Calu3 (cell line): ENCODE measurements at regions not wholly inside any gene's neighbourhood (a gene's known extent, or its start where the extent isn't known, plus 50 kb on each side); places are given as distances from the start of the nearest gene placed in this dataset.

Source experiments
- BruUV-seq: library from RNA; stranded (reverse); fragments of 400-500 nt; replicated peaks from 2 replicates; lab custom pipeline; 2021; lab: Mats Ljungman, UMichigan
- CTCF ChIA-PET: fragments of 300-600 bp; sonication (Branson Sonifier 250); formaldehyde crosslinking; loops from one replicate; lab custom pipeline; 2022; ENCODE audit warnings: antibody characterized with exemption; lab: Charles Lee
- DNase-seq: peaks from one replicate; pipeline ENCODE4 v3.0.0; 2022
- H3K27ac Mint-ChIP-seq: one replicate; pipeline ENCODE4 v1.8.0; 2022; ENCODE audit warnings: mixed read lengths; ENCODE audit not compliant: unreplicated experiment
- H3K27me3 Mint-ChIP-seq: one replicate; pipeline ENCODE4 v1.8.0; 2022; ENCODE audit warnings: mixed read lengths; ENCODE audit not compliant: unreplicated experiment
- H3K36me3 Mint-ChIP-seq: one replicate; pipeline ENCODE4 v1.8.0; 2022; ENCODE audit warnings: mild to moderate bottlenecking, moderate library complexity, mixed read lengths; ENCODE audit not compliant: insufficient read depth, unreplicated experiment
- H3K4me1 Mint-ChIP-seq: one replicate; pipeline ENCODE4 v1.8.0; 2022; ENCODE audit warnings: mild to moderate bottlenecking, low read depth, mixed read lengths; ENCODE audit not compliant: unreplicated experiment
- H3K4me3 Mint-ChIP-seq: one replicate; pipeline ENCODE4 v1.8.0; 2022; ENCODE audit warnings: mild to moderate bottlenecking, low read depth, moderate library complexity, mixed read lengths; ENCODE audit not compliant: unreplicated experiment
- H3K9me3 Mint-ChIP-seq: one replicate; pipeline ENCODE4 v1.8.0; 2022; ENCODE audit warnings: low read depth, mixed read lengths; ENCODE audit not compliant: unreplicated experiment
- CTCF ChIP-seq: fragments of 200-600 bp; IDR thresholded peaks from one replicate; pipeline ENCODE4 v1.8.0; 2022; ENCODE audit warnings: antibody characterized with exemption; ENCODE audit not compliant: unreplicated experiment
- intact Hi-C: fragments of 100-400 bp; cut with micrococcal nuclease; formaldehyde crosslinking; loops from one replicate; pipeline ENCODE4 v1.10.0; 2022; ENCODE audit not compliant: unreplicated experiment

- Mint-ChIP-seq H3K27me3 (peaks cover 9% of the 10 kb centered on the region), H3K36me3 (no peaks in the 10 kb centered on the region), H3K4me3 (no peak overlapping the region), H3K27ac (no peak overlapping the region), H3K4me1 (no peaks in the 10 kb centered on the region), H3K9me3 (peaks cover 5% of the 10 kb centered on the region)
- no peak for TF ChIP-seq CTCF
- intact Hi-C loops: no loop called here
- DNase-seq: no peak
- CTCF ChIA-PET: no interaction called here
- BruUV-seq: no TSS peak
Measured at GRCh38 chr1:244758708-244759107, 76.8 kb upstream of the COX20 start.

DNA sequence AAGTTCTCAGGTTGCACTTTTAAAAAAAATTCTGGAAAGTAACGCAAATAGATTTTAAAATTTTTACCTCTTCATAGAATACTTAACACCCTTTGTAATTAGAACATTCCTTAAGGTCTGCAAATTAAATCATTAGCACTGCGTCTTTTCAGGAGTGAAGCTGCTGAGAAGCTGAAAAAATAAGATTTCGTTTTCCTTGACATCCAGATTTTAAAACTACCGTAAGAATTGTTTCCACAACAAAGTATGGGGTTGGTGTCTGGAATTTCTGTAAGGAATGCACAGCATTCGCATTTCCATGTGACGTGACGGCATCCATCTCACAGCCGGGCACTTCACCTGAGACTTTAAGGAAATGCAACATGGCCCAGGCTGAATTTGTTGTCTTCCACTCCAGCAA lies 76.3 kb upstream of the COX20 start:
- H3K4me3 Mint-ChIP-seq: no peak overlapping the region

GRCh38 chr1:244760471-244760870 lies 75.0 kb upstream of the COX20 start:
- Mint-ChIP-seq H3K4me3 (no peak overlapping the region), H3K27me3 (peaks cover 9% of the 10 kb centered on the region), H3K36me3 (no peaks in the 10 kb centered on the region), H3K4me1 (no peaks in the 10 kb centered on the region), H3K27ac (no peak overlapping the region), H3K9me3 (peaks cover 5% of the 10 kb centered on the region)
- CTCF ChIA-PET: interaction anchor here (0.6 kb wide), 2 partner anchors 35 to 152 kb away, joined by 3 to 7 read pairs; no protein-coding TSS in a partner anchor
- no peak for DNase-seq
- no peak for TF ChIP-seq CTCF
- no TSS peak for BruUV-seq
- intact Hi-C loops: no loop called here

More for the DNA sequence above, 76.3 kb upstream of the COX20 start:
- Mint-ChIP-seq H3K36me3 (no peaks in the 10 kb centered on the region), H3K27me3 (peaks cover 9% of the 10 kb centered on the region), H3K27ac (no peak overlapping the region), H3K4me1 (no peaks in the 10 kb centered on the region), H3K9me3 (peaks cover 5% of the 10 kb centered on the region)
- intact Hi-C loops: no loop called here
- no peak for DNase-seq
- no TSS peak for BruUV-seq
- CTCF ChIA-PET: no interaction called here
- TF ChIP-seq CTCF: no peak

DNA sequence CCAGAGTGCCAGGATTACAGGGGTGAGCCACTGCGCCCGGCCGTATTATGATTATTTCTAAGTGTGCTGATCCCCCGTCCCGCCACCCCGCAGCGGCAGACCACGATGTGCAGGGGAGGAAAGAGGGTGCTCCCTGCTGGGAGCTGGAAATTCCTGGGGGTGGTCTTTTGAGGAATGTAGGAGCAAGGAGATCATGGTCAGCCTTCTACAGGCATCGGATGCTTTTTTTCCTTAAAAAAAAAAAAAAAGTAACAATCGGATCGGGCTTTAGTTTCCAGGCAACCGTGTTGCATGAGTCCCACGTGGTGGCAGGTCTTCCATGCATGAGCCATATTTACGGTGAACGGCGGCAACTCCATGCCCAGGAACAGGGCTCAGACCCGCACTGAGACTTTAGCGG lies 74.2 kb upstream of the COX20 start:
- intact Hi-C loops: no loop called here
- no TSS peak for BruUV-seq
- Mint-ChIP-seq H3K36me3 (no peaks in the 10 kb centered on the region), H3K4me1 (no peaks in the 10 kb centered on the region), H3K4me3 (no peak overlapping the region), H3K27me3 (peaks cover 9% of the 10 kb centered on the region), H3K27ac (no peak overlapping the region), H3K9me3 (peaks cover 5% of the 10 kb centered on the region)
- no peak for DNase-seq
- CTCF ChIA-PET: no interaction called here
- TF ChIP-seq CTCF: no peak
